GM03348 (cell line): ENCODE measurements at regions not wholly inside any gene's neighbourhood (a gene's known extent, or its start where the extent isn't known, plus 50 kb on each side); places are given as distances from the start of the nearest gene placed in this dataset.
"Not testable (repeated sequence)": the region's sequence is repeated elsewhere in the genome, so short reads cannot be mapped to it uniquely, and the experiment has no call there.

Experiments used
- DNase-seq: peaks from one replicate; pipeline ENCODE4 v3.0.0; 2012; ENCODE audit warnings: low spot score

GRCh38 chr5:56763711-56764466 lies 51.5 kb upstream of the MAP3K1 start:
- no peak for DNase-seq

DNA sequence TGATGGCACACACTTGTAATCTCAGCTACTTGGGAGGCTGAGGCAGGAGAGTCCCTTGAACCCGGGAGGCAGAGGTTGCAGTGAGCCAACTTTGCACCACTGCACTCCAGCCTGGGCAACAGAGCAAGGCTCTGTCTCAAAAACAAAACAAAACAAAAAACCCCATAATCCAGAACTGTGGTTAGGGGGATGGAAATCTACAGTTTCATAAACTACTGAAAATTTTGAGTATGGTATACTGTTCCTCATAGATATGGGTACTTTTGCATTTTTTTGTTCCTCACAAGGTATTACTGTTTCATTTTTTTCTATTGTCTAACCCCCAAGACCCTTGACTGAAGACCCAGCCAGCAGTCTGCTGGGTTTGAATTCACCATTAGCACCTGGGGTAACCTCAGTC lies 52.2 kb upstream of the MAP3K1 start:
- DNase-seq = no peak

GRCh38 chr5:56761151-56761885 lies 54.0 kb upstream of the MAP3K1 start:
- no peak for DNase-seq

GRCh38 chr5:56760723-56761122 lies 54.6 kb upstream of the MAP3K1 start:
- DNase-seq = no peak

DNA sequence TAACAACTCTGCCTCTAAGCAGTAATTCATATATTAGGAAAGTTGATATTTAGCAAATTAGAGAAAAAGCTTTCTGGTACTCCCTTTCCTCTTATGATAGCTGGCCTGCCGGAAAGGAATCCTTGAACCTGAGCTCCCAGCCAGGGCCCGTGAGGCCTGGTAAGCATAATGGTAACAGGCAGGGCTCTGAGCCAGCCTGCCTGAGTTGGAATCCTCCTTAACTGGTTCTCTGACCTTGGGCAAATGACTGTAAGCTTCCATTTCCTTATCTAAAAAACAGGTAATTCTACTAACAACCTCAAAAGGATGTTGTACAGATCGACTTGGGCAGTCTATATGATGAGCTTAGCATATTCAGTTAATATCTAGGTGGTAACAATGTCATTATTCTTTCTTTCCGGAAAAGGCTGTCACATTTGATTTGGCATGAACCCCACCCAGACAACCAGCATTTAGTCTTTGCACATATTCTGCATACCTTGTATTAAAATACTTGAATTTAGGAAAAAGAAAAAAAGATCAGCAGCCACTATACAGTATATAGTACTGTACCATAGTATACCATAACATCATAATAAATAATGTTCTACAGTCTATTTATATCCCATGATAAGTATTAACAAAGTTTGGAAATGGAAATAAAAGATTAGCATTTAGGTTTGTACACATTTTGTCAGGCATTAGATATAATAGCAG lies 55.7 kb upstream of the MAP3K1 start:
- no peak for DNase-seq

DNA sequence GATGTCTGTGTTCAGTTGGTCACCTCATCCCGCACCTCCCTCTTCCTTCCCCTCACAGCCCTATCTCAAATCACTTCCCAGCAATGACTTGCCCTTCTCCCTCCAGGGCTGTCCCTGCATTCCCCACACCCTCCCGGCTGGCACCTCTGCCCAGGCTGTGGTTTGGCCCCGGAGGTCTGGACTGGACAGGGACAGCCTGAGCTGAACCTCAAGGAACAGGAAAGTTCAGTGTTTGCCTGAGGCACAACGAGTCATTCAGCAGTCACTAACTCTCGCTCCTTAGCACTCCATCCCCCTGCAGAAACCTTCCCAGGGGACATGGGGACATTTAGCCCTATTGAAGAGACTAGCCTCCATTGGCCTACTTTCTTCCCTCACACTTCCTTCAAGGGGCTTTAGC lies 58.3 kb upstream of the MAP3K1 start:
- DNase-seq = no peak

DNA sequence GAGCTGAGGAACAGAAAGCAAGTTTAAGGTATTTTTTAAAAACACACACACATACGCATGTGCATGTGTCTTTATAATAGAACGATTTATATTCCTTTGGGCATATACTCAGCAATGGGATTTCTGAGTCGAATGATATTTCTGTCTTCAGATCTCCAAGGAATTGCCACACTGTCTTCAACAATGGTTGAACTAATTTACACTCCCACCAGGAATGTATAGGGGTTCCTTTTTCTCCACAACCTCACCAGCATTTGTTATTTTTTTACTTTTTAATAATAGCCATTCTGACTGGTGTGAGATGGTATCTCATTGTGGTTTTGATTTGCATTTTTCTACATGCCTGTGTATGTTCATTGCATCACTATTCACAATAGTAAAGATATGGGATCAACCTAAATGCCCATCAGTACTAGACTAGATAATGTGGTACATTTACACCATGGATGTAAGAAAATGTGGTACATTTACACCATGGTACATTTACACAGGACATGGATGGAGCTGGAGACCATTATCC lies 60.3 kb upstream of the MAP3K1 start:
- DNase-seq = no peak

DNA sequence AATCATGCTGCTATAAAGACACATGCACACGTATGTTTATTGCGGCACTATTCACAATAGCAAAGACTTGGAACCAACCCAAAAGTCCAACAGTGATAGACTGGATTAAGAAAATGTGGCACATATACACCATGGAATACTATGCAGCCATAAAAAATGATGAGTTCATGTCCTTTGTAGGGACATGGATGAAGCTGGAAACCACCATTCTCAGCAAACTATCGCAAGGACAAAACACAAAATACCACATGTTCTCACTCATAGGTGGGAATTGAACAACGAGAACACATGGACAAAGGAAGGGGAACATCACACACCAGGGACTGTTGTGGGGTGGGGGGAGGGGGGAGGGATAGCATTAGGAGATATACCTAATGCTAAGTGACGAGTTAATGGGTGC lies 61.8 kb upstream of the MAP3K1 start:
- DNase-seq = not testable (repeated sequence)

GRCh38 chr5:56751572-56752313 lies 63.6 kb upstream of the MAP3K1 start:
- DNase-seq = no peak

- DNase-seq = no peak
Observed at GRCh38 chr5:56749842-56750241, 65.5 kb upstream of the MAP3K1 start.

GRCh38 chr5:56746553-56747339 lies 68.6 kb upstream of the MAP3K1 start:
- no peak for DNase-seq

GRCh38 chr5:56745864-56746263 lies 69.5 kb upstream of the MAP3K1 start:
- no peak for DNase-seq

DNA sequence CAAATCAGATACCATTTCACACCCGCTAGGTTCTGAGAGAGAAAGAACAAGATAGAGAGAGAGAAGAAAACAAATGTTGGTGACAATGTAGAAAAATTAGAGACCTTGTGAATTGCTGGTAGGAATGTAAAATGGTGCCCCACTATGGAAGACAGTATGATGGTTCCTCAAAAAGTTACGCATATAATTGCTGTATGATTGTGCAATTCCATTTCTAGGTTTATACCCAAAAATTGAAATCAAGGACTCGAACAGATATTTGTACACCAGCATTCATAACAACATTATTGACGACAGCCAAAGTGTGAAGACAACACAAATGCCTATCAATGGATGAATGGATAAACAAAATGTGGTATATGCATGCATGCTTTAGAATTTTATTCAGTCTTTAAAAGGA lies 74.5 kb upstream of the MAP3K1 start:
- DNase-seq = no peak

DNA sequence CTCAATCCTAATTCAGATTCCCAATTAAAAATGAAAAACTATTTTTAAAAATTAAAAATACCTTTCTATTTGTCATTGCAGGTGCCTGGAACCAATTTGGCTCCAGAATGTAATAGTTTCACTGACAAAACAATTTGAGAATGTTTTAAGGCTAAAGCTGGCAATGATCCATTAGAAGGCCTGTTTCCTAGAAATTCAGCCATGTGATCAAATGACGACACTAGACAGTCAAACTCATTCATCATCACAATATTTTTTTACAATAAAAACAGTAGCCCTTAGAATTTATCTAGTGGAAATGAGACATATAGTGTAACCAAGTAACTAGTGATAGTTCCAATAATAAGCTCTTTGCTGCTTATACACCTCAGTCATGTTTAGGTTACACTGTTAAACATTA lies 75.4 kb upstream of the MAP3K1 start:
- DNase-seq = no peak

DNA sequence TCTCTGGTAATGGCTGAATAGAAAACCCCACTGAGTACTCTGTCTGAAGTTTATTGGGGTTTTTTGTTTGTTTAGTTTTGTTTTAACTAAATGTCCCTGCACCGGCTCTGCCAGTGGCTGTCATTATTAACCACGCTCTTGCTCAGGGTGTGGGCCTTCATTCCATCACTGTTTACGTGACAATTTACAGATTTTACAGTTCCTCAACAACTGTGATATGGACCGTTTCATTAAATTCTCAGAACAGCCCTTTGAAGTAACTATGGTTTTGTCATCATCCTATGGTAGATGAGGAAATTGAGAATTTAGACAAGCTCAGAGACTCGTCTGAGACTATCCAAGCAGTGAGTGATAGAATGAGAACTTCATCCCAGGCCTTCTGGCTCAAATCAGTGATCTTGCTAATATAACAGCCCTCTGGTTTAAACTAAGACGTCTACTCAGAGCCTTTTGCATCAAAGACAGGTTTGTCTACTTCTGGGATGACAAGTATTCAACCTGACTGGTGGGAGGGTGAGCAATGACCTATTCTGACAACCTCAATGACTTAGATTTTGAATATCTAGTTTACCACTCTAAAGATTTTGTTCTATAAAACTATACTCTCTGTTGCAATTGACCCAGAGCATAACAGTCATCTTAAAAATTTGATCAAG lies 77.3 kb upstream of the MAP3K1 start:
- no peak for DNase-seq

DNA sequence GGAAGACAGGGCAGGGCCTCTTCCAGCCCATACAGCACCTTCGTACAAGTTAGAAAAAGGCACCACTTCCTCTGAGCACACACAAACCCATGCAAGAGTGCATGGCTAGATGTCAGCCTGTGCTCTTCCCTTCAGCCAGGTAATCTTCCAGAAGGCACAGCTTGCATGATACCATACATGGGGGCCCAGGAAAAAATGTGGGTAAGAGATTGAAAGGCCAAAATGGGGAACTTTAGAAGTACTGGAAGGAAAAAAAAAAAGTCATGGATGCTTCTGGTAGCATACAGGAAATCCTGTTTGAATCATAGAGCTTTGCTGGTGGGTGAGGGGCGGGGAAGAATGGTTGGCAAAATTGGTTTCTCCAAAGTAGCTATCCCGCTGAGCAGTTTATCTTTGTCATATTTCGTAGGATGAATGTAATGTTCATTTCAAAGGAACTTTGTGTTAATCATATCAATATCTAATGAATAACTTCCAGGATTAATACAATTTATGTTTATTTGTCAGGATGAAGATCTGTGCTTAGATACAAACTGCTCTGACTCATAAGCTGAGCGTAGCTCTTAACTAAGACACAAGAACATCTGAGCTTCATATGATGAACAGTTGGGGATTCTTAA lies 78.2 kb upstream of the MAP3K1 start:
- DNase-seq = no peak

- DNase-seq = no peak
Observed at GRCh38 chr5:56735849-56736641, 79.3 kb upstream of the MAP3K1 start.

GRCh38 chr5:56734091-56734694 lies 81.2 kb upstream of the MAP3K1 start:
- no peak for DNase-seq

DNA sequence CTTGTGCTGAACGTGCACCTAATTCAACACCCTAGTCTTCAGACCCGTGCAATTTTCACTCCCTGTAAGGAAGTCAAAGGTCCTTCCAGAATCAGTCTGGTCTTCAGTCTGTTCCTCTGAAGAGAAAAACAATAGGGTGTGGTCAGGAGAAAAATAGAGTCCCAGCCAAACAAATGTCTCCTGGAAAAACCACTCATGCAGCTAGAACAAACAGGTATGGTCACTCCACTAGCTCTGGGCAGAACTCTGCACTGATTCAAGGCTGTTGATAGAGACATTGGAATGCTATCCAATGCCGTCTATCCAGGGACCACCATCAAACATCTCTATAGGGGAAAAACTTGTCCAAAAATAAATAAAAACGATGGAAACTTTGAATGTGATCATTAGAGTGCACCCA lies 81.8 kb upstream of the MAP3K1 start:
- DNase-seq = no peak
